ENCODE measurements at regions not wholly inside any gene's neighbourhood (a gene's known extent, or its start where the extent isn't known, plus 50 kb on each side); places are given as distances from the start of the nearest gene placed in this dataset.

- TF ChIP-seq CTCF (conservative IDR thresholded peaks at IDR 0.05; ENCODE audit: low read length) (no peak), EZH2phosphoT487 (IDR thresholded peaks at IDR 0.05; ENCODE audit: borderline replicate concordance, low read depth, low read length) (no peak)
Observed at GRCh38 chr5:147956842-147957223, 50.5 kb upstream of the C5orf46 start.

Measured in OCI-LY7 (cell line).